ENCODE measurements at regions not wholly inside any gene's neighbourhood (a gene's known extent, or its start where the extent isn't known, plus 50 kb on each side); places are given as distances from the start of the nearest gene placed in this dataset.

- Histone ChIP-seq H3K27me3 (ENCODE audit: control insufficient read depth, insufficient read depth, low read length) (no peaks in the 10 kb centered on the region), H3K4me3 (ENCODE audit: low read depth, low read length) (no peak overlapping the region), H3K36me3 (ENCODE audit: control insufficient read depth, insufficient read depth, low read length) (no peaks in the 10 kb centered on the region)
- TF ChIP-seq CTCF (IDR thresholded peaks at IDR 0.05; ENCODE audit: insufficient read depth, low read length, poor library complexity, severe bottlenecking), result no peak
- DNase-seq (ENCODE audit: low read depth), result no peak
Observed at GRCh38 chr15:38626443-38627050, 61.9 kb upstream of the RASGRP1 start.

- no peaks in the 10 kb centered on the region for H3K36me3 ChIP-seq (ENCODE audit: control insufficient read depth, insufficient read depth, low read length)
- no peak for TF ChIP-seq CTCF (IDR thresholded peaks at IDR 0.05; ENCODE audit: insufficient read depth, low read length, poor library complexity, severe bottlenecking)
- no peak for DNase-seq (ENCODE audit: low read depth)
- no peaks in the 10 kb centered on the region for H3K27me3 ChIP-seq (ENCODE audit: control insufficient read depth, insufficient read depth, low read length)
- no peak overlapping the region for H3K4me3 ChIP-seq (ENCODE audit: low read depth, low read length)
Observed at GRCh38 chr15:38627689-38628277, 63.2 kb upstream of the RASGRP1 start.

GRCh38 chr15:38631119-38632075, 66.8 kb upstream of the RASGRP1 start:
- H3K36me3 ChIP-seq (ENCODE audit: control insufficient read depth, insufficient read depth, low read length), result no peaks in the 10 kb centered on the region
- H3K27me3 ChIP-seq (ENCODE audit: control insufficient read depth, insufficient read depth, low read length), result no peaks in the 10 kb centered on the region
- H3K4me3 ChIP-seq (ENCODE audit: low read depth, low read length), result no peak overlapping the region
- TF ChIP-seq CTCF (IDR thresholded peaks at IDR 0.05; ENCODE audit: insufficient read depth, low read length, poor library complexity, severe bottlenecking), result no peak
- DNase-seq (ENCODE audit: low read depth), result no peak

GRCh38 chr15:38635170-38635569, 70.6 kb upstream of the RASGRP1 start:
- Histone ChIP-seq H3K36me3 (ENCODE audit: control insufficient read depth, insufficient read depth, low read length) (no peaks in the 10 kb centered on the region), H3K27me3 (ENCODE audit: control insufficient read depth, insufficient read depth, low read length) (no peaks in the 10 kb centered on the region), H3K4me3 (ENCODE audit: low read depth, low read length) (no peak overlapping the region)
- DNase-seq (ENCODE audit: low read depth), result no peak
- no peak for TF ChIP-seq CTCF (IDR thresholded peaks at IDR 0.05; ENCODE audit: insufficient read depth, low read length, poor library complexity, severe bottlenecking)

- no peaks in the 10 kb centered on the region for H3K27me3 ChIP-seq (ENCODE audit: control insufficient read depth, insufficient read depth, low read length)
- H3K36me3 ChIP-seq (ENCODE audit: control insufficient read depth, insufficient read depth, low read length), result no peaks in the 10 kb centered on the region
- H3K4me3 ChIP-seq (ENCODE audit: low read depth, low read length), result no peak overlapping the region
- no peak for TF ChIP-seq CTCF (IDR thresholded peaks at IDR 0.05; ENCODE audit: insufficient read depth, low read length, poor library complexity, severe bottlenecking)
- no peak for DNase-seq (ENCODE audit: low read depth)
Observed at GRCh38 chr15:38636597-38636996, 72.0 kb upstream of the RASGRP1 start.

Measured in kidney epithelial cell (primary cell).